ENCODE measurements at regions not wholly inside any gene's neighbourhood (a gene's known extent, or its start where the extent isn't known, plus 50 kb on each side); places are given as distances from the start of the nearest gene placed in this dataset.
"Not testable (repeated sequence)": the region's sequence is repeated elsewhere in the genome, so short reads cannot be mapped to it uniquely, and the experiment has no call there.

DNA sequence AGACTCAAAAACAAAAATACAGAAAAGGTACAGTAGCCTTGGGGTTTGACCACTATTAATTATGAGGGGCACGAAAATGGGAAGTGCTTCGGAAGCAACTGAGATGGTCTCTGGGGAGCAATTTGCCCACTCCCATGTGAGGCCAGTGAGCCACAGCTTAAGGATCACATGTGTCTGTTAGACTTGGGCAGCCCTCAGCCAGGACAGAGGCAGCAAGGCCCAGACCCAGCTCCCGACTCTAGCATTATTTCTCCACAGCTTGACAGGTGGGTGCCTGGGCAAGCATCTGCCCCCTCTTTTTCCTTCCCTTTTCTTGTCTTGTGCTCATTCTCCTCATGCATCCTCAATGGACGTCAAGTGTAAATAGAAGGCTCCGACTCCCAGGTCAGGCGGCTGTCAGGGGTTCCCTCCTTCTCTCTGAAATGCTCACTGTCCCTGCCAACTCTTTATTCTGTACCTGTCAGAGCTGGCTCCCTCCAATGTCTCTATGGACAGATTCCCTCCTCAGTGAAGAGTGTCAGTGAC, 137.0 kb upstream of the RCN1 start:
- no peak overlapping the region for H3K27ac ChIP-seq
- no peaks in the 10 kb centered on the region for H3K36me3 ChIP-seq
- H3K4me1 ChIP-seq = no peaks in the 10 kb centered on the region
- no peak overlapping the region for H3K4me3 ChIP-seq
- H3K9me3 ChIP-seq (replicated peaks) = no peaks in the 10 kb centered on the region
- H3K27me3 ChIP-seq = no peaks in the 10 kb centered on the region
- no peak for DNase-seq

DNA sequence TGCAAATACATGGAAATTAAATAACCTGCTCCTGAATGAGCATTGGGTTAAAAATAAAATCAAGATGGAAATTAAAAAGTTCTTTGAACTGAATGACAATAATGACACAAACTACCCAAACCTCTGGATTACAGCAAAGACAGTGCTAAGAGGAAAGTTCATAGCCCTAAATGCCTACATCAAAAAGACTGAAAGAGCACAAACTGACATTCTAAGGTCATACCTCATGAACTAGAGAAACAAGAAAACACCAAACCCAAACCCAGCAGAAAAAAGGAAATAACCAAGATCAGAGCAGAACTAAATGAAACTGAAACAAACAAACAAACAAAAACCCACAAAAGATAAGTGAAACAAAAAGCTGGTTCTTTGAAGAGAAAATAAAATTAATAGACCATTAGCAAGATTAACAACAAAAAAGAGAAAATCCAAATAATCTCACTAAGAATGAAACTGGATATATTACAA, 138.6 kb upstream of the PAX6 start:
- not testable (repeated sequence) for H3K27me3 ChIP-seq; H3K4me3 ChIP-seq; H3K9me3 ChIP-seq (replicated peaks); H3K27ac ChIP-seq; H3K36me3 ChIP-seq; H3K4me1 ChIP-seq; DNase-seq

DNA sequence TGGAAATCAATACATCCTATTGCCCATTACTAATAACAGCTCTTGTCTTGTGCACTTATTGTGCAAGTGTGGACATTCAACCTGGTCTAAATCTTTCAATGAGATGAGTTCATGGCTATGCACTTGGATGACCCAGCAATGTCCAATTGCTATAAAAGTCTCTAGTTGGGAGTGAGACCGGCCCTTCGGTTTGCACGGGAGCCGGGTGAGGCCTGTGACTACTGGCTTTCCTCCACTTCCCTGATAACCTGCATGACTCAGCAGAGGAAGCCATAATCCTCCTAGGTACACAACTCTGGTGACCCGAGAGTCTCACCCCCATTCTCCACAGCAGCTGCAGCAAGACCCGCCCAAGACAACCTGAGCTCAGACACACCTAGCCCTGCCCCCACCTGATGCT, 135.9 kb upstream of the PAX6 start:
- Histone ChIP-seq H3K4me1 (no peaks in the 10 kb centered on the region), H3K27ac (no peak overlapping the region), H3K27me3 (no peaks in the 10 kb centered on the region), H3K36me3 (no peaks in the 10 kb centered on the region), H3K4me3 (no peak overlapping the region), H3K9me3 (replicated peaks) (no peaks in the 10 kb centered on the region)
- no peak for DNase-seq

DNA sequence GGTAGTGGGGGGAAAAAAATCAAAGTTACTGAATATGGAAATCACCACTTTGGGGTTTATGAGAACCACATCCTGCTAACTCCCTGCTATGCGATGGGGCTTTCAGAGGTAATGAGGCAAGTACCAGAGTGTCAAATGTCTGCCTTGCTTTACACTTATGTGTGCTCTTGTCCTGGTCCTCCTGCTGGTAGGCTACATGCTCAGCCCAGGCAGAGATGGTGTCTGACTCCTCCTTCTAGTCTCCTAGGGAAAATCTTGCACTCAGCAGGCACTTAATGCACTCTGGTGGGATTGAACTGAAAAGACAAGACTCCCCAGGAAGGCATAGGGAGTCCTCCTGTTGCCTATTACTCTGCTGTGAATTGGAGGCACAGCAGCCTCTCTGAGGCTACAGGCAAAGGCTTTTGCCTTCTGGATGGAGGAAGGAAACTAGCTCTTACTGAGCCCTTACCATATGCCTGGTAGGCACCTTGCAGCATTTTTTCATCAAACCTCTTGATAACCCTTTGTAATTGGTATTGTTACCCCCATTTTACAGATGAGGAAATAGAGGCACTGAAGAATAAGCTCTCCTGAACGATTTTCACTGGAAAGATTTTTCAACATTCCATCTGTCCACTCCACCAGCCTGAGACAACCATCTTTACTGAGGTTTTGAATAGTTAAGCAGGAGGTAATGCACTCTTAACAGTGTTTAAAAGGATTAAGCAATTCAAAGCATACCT, 132.1 kb upstream of the PAX6 start:
- Histone ChIP-seq H3K27me3 (no peaks in the 10 kb centered on the region), H3K27ac (no peak overlapping the region), H3K36me3 (no peaks in the 10 kb centered on the region), H3K4me3 (no peak overlapping the region), H3K9me3 (replicated peaks) (no peaks in the 10 kb centered on the region), H3K4me1 (no peaks in the 10 kb centered on the region)
- no peak for DNase-seq

DNA sequence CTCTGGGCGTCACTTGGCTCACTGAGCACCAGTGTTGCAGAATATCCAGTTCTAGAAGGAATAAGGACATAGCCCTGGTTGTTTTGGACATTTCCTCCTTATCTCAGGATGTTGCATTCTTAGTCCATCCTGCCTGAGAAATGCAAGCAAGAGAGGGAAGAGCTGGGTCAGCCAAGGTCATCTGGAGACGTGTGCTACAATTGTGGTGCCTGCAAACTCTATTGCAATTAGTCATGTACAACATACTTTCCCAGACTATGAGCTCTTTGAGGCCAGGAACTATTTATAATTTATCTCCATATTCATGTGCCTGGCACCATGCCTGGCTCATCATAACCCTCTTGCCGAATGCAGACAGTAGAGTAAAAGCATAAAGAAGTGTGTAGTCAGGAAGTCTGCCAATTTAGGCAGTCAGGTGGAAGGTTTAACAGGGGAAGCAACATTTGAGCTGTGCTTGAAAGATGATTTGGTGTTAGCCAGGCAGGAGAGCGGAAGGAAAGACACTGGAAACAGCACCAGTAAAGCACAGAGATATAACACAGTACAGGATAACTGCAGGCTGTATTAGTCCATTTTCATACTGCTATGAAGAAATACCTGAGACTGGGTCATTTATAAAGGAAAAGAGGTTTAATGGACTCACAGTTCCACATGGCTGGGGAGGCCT, 129.4 kb upstream of the PAX6 start:
- H3K4me1 ChIP-seq = no peaks in the 10 kb centered on the region
- H3K36me3 ChIP-seq = no peaks in the 10 kb centered on the region
- H3K4me3 ChIP-seq = no peak overlapping the region
- DNase-seq = no peak
- no peak overlapping the region for H3K27ac ChIP-seq
- no peaks in the 10 kb centered on the region for H3K9me3 ChIP-seq (replicated peaks)
- H3K27me3 ChIP-seq = peaks cover 4% of the 10 kb centered on the region; the same call in 1 of the 2 replicates

DNA sequence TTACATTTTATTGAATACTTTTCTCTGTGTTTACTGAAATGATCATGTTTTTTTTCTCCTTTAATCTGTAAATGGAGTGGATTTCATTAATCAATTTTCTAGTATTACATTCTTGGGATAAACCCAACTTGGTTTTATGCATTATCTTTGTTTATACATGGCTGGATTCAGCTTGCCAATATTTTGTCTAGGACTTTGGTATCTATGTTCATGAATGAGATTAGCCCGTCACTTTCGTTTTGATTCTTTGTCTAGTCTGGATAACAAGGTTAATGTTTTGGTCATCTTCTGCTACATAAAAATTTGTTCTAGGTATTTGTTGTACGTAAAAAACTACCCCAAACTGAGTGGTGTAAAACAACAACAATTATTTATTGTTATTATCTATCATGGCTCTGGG, 127.9 kb upstream of the PAX6 start:
- H3K4me3 ChIP-seq = no peak overlapping the region
- DNase-seq = no peak
- peaks cover 4% of the 10 kb centered on the region; the same call in 1 of the 2 replicates for H3K27me3 ChIP-seq

DNA sequence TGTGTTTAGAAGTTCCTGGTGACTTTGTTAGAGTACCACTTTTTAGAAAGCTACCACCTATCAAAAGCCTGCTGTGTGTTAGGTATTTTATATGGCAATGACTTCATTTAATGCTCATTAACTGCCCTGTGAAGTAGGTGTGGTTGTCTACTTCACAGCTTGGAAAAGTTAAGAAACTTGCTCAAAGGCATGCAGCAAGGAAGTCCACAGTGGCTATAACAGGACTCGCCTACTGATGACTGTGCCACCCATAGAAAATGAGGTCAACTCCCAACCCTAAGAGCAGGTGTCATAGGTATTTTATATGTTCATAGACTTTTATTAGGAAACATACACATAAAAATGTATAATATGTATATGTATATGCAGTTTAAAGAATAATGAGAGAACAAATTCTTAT, 125.2 kb upstream of the PAX6 start:
- Histone ChIP-seq H3K4me1 (no peaks in the 10 kb centered on the region), H3K4me3 (no peak overlapping the region), H3K27me3 (peaks cover 4% of the 10 kb centered on the region; the same call in 1 of the 2 replicates), H3K36me3 (no peaks in the 10 kb centered on the region), H3K27ac (no peak overlapping the region), H3K9me3 (replicated peaks) (no peaks in the 10 kb centered on the region)
- no peak for DNase-seq

More for the DNA sequence above, 127.9 kb upstream of the PAX6 start:
- Histone ChIP-seq H3K27ac (no peak overlapping the region), H3K36me3 (no peaks in the 10 kb centered on the region), H3K4me1 (no peaks in the 10 kb centered on the region), H3K9me3 (replicated peaks) (no peaks in the 10 kb centered on the region)

DNA sequence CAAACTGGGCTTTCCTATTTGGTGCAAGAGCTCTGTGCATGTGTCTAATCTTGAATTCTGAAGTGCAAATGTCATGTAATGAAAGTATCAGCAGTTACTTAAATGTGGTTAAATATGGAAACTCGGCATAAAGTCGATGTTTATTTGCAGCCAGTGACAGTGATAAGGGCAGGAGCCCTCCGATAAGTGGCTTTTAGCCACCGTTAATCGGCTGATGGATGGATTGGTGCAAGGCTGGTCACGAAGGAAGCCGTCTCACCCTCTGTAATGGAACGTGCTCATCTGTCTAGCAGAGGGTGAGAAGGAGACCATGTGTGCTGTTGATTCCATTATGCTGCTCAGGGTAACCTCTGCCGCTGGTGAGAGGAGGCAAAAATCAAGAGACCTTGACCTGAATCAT, 121.8 kb upstream of the PAX6 start:
- Histone ChIP-seq H3K4me1 (no peaks in the 10 kb centered on the region), H3K36me3 (no peaks in the 10 kb centered on the region), H3K27ac (no peak overlapping the region), H3K4me3 (no peak overlapping the region), H3K27me3 (peaks cover 4% of the 10 kb centered on the region; the same call in 1 of the 2 replicates), H3K9me3 (replicated peaks) (no peaks in the 10 kb centered on the region)
- DNase-seq = no peak

DNA sequence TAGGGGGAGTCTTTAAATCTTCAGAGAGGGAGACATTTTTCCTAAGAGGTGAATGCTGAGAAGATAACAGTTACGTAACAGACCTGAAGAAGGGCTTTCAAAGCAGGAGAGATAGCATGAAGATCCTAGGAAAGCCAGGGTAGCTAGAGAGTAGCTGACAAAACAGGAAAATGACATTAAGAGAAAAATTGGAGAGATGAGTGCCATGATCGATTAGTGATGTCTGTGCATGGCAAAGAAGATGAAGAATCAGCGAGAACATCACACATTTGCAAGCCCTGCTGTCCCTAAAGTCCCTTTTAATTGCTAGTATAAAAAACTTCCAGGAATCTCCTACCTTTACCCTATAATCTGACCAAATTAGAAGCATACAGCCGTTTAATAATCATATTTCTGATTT, 116.9 kb upstream of the PAX6 start:
- Histone ChIP-seq H3K27ac (no peak overlapping the region), H3K9me3 (replicated peaks) (no peaks in the 10 kb centered on the region), H3K27me3 (no peaks in the 10 kb centered on the region), H3K4me1 (no peaks in the 10 kb centered on the region), H3K4me3 (no peak overlapping the region), H3K36me3 (no peaks in the 10 kb centered on the region)
- DNase-seq = no peak

DNA sequence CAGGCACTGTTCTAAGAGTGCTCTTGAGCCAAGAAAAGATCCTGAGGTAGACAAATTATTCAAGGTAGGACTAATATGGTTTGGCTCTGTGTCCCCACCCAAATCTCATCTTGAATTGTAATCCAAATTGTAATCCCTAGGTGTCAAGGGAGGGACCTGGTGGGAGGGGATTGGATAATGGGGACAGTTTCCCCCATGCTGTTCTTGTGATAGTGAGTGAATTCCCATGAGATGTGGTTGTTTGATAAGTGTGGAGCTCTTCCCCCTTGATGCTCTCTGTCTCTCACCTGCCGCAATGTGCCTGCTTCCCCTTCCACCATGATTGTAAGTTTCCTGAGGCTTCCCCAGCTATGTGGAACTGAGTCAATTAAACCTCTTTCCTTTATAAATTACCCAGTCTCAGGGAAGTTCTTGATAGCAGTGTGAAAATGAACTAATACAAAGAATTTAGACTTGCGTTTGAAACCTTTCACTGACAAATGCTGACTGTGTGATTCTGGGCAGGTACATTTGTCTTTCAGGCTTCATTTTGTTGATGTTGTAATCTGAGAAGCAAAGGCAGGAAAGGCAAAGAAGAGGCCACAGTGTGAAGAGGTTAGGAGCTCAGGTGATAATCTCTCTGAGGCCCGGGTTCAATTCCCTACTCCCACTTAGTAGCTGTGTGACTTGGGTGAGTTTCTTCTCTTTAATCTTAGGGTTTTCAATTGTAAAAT, 115.8 kb upstream of the PAX6 start:
- H3K9me3 ChIP-seq (replicated peaks) = no peaks in the 10 kb centered on the region
- no peaks in the 10 kb centered on the region for H3K4me1 ChIP-seq
- H3K27ac ChIP-seq = no peak overlapping the region
- no peaks in the 10 kb centered on the region for H3K27me3 ChIP-seq
- DNase-seq = no peak
- H3K4me3 ChIP-seq = no peak overlapping the region
- no peaks in the 10 kb centered on the region for H3K36me3 ChIP-seq

DNA sequence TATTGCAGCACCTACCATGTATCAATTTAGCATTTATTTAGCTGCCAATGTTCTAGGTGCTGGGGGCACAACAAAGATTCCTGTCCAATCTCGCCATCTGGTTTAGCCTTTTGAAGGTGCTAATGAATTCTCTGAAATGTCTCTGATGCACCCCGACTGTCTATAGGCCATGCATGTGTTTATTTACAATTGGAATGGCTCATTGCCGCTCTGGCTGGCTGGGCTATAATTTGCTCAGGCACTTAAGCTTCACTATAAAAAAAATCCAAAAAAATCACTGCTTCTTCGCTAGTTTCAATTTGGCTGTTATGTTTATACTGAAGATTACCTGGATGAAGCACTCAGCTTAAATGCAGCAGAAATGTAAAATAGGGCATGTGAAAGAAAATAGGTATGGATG, 115.0 kb upstream of the PAX6 start:
- H3K9me3 ChIP-seq (replicated peaks) = no peaks in the 10 kb centered on the region
- no peaks in the 10 kb centered on the region for H3K27me3 ChIP-seq
- no peak for DNase-seq
- H3K36me3 ChIP-seq = no peaks in the 10 kb centered on the region
- no peaks in the 10 kb centered on the region for H3K4me1 ChIP-seq
- no peak overlapping the region for H3K27ac ChIP-seq
- no peak overlapping the region for H3K4me3 ChIP-seq

DNA sequence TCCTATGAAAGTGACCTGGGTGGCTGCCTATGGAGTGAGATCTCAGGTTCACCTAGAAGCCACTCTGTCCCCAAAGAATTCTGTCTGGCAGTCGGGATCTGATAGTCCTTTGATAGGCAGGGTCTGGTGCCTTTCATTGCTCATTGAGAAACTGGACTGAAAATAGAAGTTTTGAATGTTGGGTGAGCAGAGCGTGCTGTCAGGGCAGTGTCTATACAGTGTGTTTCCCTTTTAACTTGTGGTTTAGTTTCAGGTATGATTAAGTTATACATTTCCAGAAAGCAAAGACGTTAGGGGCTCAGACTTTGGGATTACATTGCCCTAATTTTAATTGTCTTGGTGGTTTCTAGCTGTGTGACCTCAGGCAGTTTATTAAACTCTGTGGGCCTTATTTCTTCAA, 111.3 kb upstream of the PAX6 start:
- H3K9me3 ChIP-seq (replicated peaks) = no peaks in the 10 kb centered on the region
- no peaks in the 10 kb centered on the region for H3K36me3 ChIP-seq
- no peaks in the 10 kb centered on the region for H3K4me1 ChIP-seq
- DNase-seq = no peak
- H3K27me3 ChIP-seq = no peaks in the 10 kb centered on the region; the same call in 1 of the 2 replicates
- H3K27ac ChIP-seq = no peak overlapping the region
- H3K4me3 ChIP-seq = no peak overlapping the region

DNA sequence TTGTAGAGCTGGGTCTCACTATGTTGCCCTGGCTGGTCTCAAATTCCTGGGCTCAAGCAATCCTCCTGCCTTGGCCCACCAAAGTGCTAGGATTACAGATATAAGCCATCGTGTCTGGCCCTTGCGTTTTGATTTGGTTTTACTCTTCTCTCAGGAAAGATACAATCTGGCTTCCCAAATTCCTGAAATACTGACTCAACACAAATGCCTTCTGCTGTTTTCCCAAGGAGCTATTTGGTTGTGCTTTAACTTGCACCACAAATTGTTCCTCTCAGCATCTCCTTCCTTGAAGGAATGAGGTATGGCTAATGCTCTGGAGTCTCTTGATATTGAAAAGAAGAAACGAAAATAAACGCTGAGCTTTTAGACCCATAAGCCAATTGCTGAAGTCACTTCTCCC, 110.0 kb upstream of the PAX6 start:
- no peak for DNase-seq
- Histone ChIP-seq H3K4me1 (no peaks in the 10 kb centered on the region), H3K27ac (no peak overlapping the region), H3K4me3 (no peak overlapping the region), H3K36me3 (no peaks in the 10 kb centered on the region), H3K27me3 (no peaks in the 10 kb centered on the region; the same call in 1 of the 2 replicates), H3K9me3 (replicated peaks) (no peaks in the 10 kb centered on the region)

DNA sequence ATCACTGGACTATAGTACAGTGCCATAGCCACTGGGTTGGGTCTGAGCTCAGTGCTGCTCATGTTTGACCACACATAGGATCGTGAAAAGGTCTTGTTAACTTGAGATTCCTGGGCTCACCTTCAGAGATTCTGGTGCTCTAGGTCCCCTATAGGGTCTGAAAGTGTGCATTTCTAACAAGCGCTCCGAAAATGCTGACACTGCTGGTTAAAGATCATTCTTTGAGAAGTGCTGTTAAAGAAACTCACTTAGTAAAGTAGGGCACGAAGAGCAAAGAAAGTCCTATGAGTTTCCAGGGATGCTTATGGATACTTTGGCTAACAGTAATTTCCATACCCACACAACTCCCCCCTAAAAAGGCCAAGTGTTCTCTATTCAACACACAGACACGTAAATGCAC, 108.1 kb upstream of the PAX6 start:
- Histone ChIP-seq H3K4me1 (no peaks in the 10 kb centered on the region), H3K27me3 (no peaks in the 10 kb centered on the region; the same call in 1 of the 2 replicates), H3K27ac (no peak overlapping the region), H3K9me3 (replicated peaks) (no peaks in the 10 kb centered on the region), H3K36me3 (no peaks in the 10 kb centered on the region), H3K4me3 (no peak overlapping the region)
- DNase-seq = no peak

DNA sequence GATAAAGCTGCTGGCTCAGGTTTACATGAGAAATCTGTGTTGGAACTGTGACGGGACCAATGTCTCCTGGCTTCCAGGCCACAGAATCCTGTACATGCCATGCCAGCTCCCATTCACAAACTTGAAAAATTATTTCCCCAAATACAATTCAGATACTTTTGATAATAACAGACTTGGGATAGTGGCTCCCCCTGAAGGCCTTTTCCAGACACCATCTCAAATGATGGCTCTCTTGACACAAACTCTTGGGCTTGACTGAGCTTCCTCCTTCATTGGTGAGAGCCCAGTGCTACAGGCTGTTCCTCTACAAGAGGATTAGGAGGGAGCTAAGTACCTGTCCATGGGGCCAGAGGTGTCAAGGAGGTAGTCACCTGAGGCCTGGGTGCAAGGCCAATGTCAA, 104.7 kb upstream of the PAX6 start:
- Histone ChIP-seq H3K27ac (no peak overlapping the region), H3K36me3 (no peaks in the 10 kb centered on the region), H3K9me3 (replicated peaks) (no peaks in the 10 kb centered on the region), H3K4me1 (no peaks in the 10 kb centered on the region), H3K4me3 (no peak overlapping the region), H3K27me3 (no peaks in the 10 kb centered on the region; the same call in 1 of the 2 replicates)
- DNase-seq = peak in 1 of 2 experiments; percentile 3
